CD14-positive monocyte (primary cell): ENCODE measurements at regions not wholly inside any gene's neighbourhood (a gene's known extent, or its start where the extent isn't known, plus 50 kb on each side); places are given as distances from the start of the nearest gene placed in this dataset.
A peak's percentile ranks its signal among the peaks of the same experiment; 100 is the strongest.
"Not testable (repeated sequence)": the region's sequence is repeated elsewhere in the genome, so short reads cannot be mapped to it uniquely, and the experiment has no call there.

Source experiments
- DNase-seq, 3 donors: peaks; one replicate each; pipeline ENCODE4 v3.0.0-alpha.2; 2011 to 2022
- H2AFZ ChIP-seq: 2 replicates; pipeline ENCODE4 v1.6.0; 2012; ENCODE audit warnings: mild to moderate bottlenecking, low read depth, low read length, inconsistent platforms; ENCODE audit not compliant: insufficient read depth, poor library complexity, severe bottlenecking
- H3K27ac ChIP-seq, 2 donors: 1 replicate in 1 of 2; 2 replicates in 1 of 2; pipeline ENCODE4 v1.5.1; 2012 to 2013; ENCODE audit warnings: low read length in 2 of 2, control low read depth in 1 of 2, inconsistent platforms in 1 of 2, low read depth in 1 of 2, mild to moderate bottlenecking in 1 of 2
- H3K27me3 ChIP-seq, 2 donors: one replicate each; pipeline versions ENCODE4 v1.6.0 to v1.6.1; 2011 to 2013; ENCODE audit warnings: low read length in 2 of 2; ENCODE audit not compliant: control insufficient read depth in 2 of 2, insufficient read depth in 2 of 2
- H3K36me3 ChIP-seq, 2 donors: replicated peaks in 1 of 2; 1 replicate in 1 of 2; 2 replicates in 1 of 2; pipeline versions ENCODE4 v1.5.1 to v1.6.1; 2012 to 2013; ENCODE audit warnings: low read length in 2 of 2, control low read depth in 1 of 2, inconsistent platforms in 1 of 2, mild to moderate bottlenecking in 1 of 2; ENCODE audit not compliant: insufficient read depth in 2 of 2, control insufficient read depth in 1 of 2
- H3K4me1 ChIP-seq, 2 donors: 1 replicate in 1 of 2; 2 replicates in 1 of 2; pipeline versions ENCODE4 v1.5.1 to v1.6.1; 2012 to 2013; ENCODE audit warnings: low read length in 2 of 2, control low read depth in 1 of 2, inconsistent platforms in 1 of 2, mild to moderate bottlenecking in 1 of 2, moderate library complexity in 1 of 2; ENCODE audit not compliant: insufficient read depth in 2 of 2, control insufficient read depth in 1 of 2
- H3K4me2 ChIP-seq: replicated peaks from 2 replicates; pipeline ENCODE3; 2012; ENCODE audit warnings: low read length, moderate library complexity, mild to moderate bottlenecking; ENCODE audit not compliant: poor library complexity, severe bottlenecking; ENCODE audit errors: extremely low read depth
- H3K4me3 ChIP-seq, 3 experiments: fragments of 200-600 bp in 1 of 3; sonication (generic) in 1 of 3; replicated peaks in 1 of 3; 1 replicate in 2 of 3; 2 replicates in 1 of 3; pipeline ENCODE4 v1.5.1; 2011 to 2013; ENCODE audit warnings: low read length in 3 of 3, mild to moderate bottlenecking in 3 of 3, control low read depth in 2 of 3, low read depth in 2 of 3, inconsistent platforms in 1 of 3, moderate library complexity in 1 of 3
- H3K79me2 ChIP-seq: 2 replicates; pipeline ENCODE4 v1.6.0; 2012; ENCODE audit warnings: mild to moderate bottlenecking, control low read depth, inconsistent platforms, low read length, moderate library complexity; ENCODE audit not compliant: insufficient read depth
- H3K9ac ChIP-seq: 2 replicates; pipeline ENCODE4 v1.6.0; 2017; ENCODE audit warnings: low read length, mild to moderate bottlenecking; ENCODE audit not compliant: insufficient read depth, poor library complexity, severe bottlenecking
- H3K9me3 ChIP-seq, 2 donors: replicated peaks in 1 of 2; 1 replicate in 1 of 2; 2 replicates in 1 of 2; pipeline versions ENCODE4 v1.5.1 to v1.6.1; 2012 to 2013; ENCODE audit warnings: low read length in 2 of 2, control low read depth in 1 of 2; ENCODE audit not compliant: control insufficient read depth in 1 of 2, insufficient read depth in 1 of 2
- H4K20me1 ChIP-seq: 2 replicates; pipeline ENCODE4 v1.6.0; 2012; ENCODE audit warnings: mild to moderate bottlenecking, low read length, control low read depth, moderate library complexity; ENCODE audit not compliant: insufficient read depth
- H3K27ac Mint-ChIP-seq, 7 donors: one replicate each; pipeline ENCODE4 v1.8.0; 2020; ENCODE audit warnings: mild to moderate bottlenecking in 7 of 7, mixed read lengths in 7 of 7, moderate library complexity in 6 of 7, inconsistent platforms in 2 of 7
- H3K27me3 Mint-ChIP-seq, 3 donors: one replicate each; pipeline ENCODE4 v1.8.0; 2021 to 2022; ENCODE audit warnings: low read depth in 3 of 3, mild to moderate bottlenecking in 3 of 3, mixed read lengths in 3 of 3, moderate library complexity in 3 of 3, inconsistent platforms in 1 of 3
- H3K36me3 Mint-ChIP-seq, 2 donors: one replicate each; pipeline ENCODE4 v1.8.0; 2020; ENCODE audit warnings: mixed read lengths in 2 of 2, inconsistent platforms in 1 of 2, mild to moderate bottlenecking in 1 of 2
- H3K4me1 Mint-ChIP-seq: one replicate; pipeline ENCODE4 v1.8.0; 2020; ENCODE audit warnings: mild to moderate bottlenecking, mixed read lengths
- H3K4me3 Mint-ChIP-seq, 2 donors: one replicate each; pipeline ENCODE4 v1.8.0; 2020; ENCODE audit warnings: mild to moderate bottlenecking in 2 of 2, mixed read lengths in 2 of 2, moderate library complexity in 1 of 2
- H3K9me3 Mint-ChIP-seq, 7 donors: one replicate each; pipeline ENCODE4 v1.8.0; 2020 to 2022; ENCODE audit warnings: mixed read lengths in 7 of 7, mild to moderate bottlenecking in 6 of 7, moderate library complexity in 6 of 7, inconsistent platforms in 2 of 7
- WGBS: methylation state at CpG from one replicate; pipeline ENCODE4 v1.1.5; 2013; ENCODE audit warnings: missing lambda C conversion rate; ENCODE audit not compliant: insufficient coverage; 5-methylcytosine and 5-hydroxymethylcytosine counted together
- intact Hi-C, 2 donors: fragments of 100-400 bp; cut with micrococcal nuclease; formaldehyde crosslinking; loops; one replicate each; pipeline versions ENCODE4 v1.15.0 to v1.15.1; 2023

GRCh38 chr4:189650436-189650835 lies 290.2 kb upstream of the FRG1 start:
- H3K4me1 ChIP-seq, H3K4me3 ChIP-seq, H3K4me2 ChIP-seq, H2AFZ ChIP-seq, H3K36me3 ChIP-seq, H3K36me3 Mint-ChIP-seq, H3K9ac ChIP-seq, H3K9me3 ChIP-seq, H3K79me2 ChIP-seq, H3K4me3 Mint-ChIP-seq, H3K27me3 ChIP-seq, H3K27ac ChIP-seq, H3K27ac Mint-ChIP-seq, H4K20me1 ChIP-seq, DNase-seq, H3K27me3 Mint-ChIP-seq, intact Hi-C loops: not testable (repeated sequence)
- 100% methylated on average over 1 of the region's 2 CpGs for WGBS
- Mint-ChIP-seq H3K9me3 (peaks cover 2 to 11% (median 8%) of the 10 kb centered on the region in 7 donors), H3K4me1 (peaks cover 13% of the 10 kb centered on the region)

- H3K9me3 Mint-ChIP-seq, H3K27ac Mint-ChIP-seq, H3K27me3 ChIP-seq, DNase-seq, H3K36me3 Mint-ChIP-seq, H2AFZ ChIP-seq, H3K9ac ChIP-seq, H3K4me3 Mint-ChIP-seq, H3K4me2 ChIP-seq, H4K20me1 ChIP-seq, H3K36me3 ChIP-seq, H3K9me3 ChIP-seq, H3K4me3 ChIP-seq, H3K79me2 ChIP-seq, H3K27ac ChIP-seq, intact Hi-C loops, H3K27me3 Mint-ChIP-seq: not testable (repeated sequence)
- peaks cover 22% of the 10 kb centered on the region for H3K4me1 Mint-ChIP-seq
- H3K4me1 ChIP-seq = peaks cover 16 to 26% of the 10 kb centered on the region in 2 donors
- whole genome bisulfite sequencing = no CpG with 5 or more reads among the region's 3 CpGs
These were observed 287.5 kb upstream of the FRG1 start for GRCh38 chr4:189653130-189653653.

GRCh38 chr4:189653983-189654382 lies 286.7 kb upstream of the FRG1 start:
- H3K36me3 Mint-ChIP-seq, intact Hi-C loops, H4K20me1 ChIP-seq, H3K36me3 ChIP-seq, DNase-seq, H3K9me3 Mint-ChIP-seq, H3K27ac ChIP-seq, H3K4me3 Mint-ChIP-seq, H3K4me3 ChIP-seq, H3K4me2 ChIP-seq, H3K79me2 ChIP-seq, H3K27me3 Mint-ChIP-seq, H3K9ac ChIP-seq, H3K27me3 ChIP-seq, H3K9me3 ChIP-seq, H2AFZ ChIP-seq: not testable (repeated sequence)
- H3K27ac Mint-ChIP-seq = peak overlapping the region in 2 of 7 donors; percentile 18 to 46
- peaks cover 30% of the 10 kb centered on the region for H3K4me1 Mint-ChIP-seq
- H3K4me1 ChIP-seq = peaks cover 24 to 32% of the 10 kb centered on the region in 2 donors
- no CpG with 5 or more reads among the region's 7 CpGs for WGBS

GRCh38 chr4:189654396-189654795 lies 286.3 kb upstream of the FRG1 start:
- DNase-seq = peak in 2 of 3 donors; percentile 15 to 27

More at GRCh38 chr4:189654396-189654795, 286.3 kb upstream of the FRG1 start:
- intact Hi-C loops, H3K36me3 Mint-ChIP-seq, H3K9me3 Mint-ChIP-seq, H3K27me3 ChIP-seq, H3K36me3 ChIP-seq, H3K9ac ChIP-seq, H3K4me3 ChIP-seq, H4K20me1 ChIP-seq, H3K9me3 ChIP-seq, H3K79me2 ChIP-seq, H3K27ac ChIP-seq, H3K27me3 Mint-ChIP-seq, H2AFZ ChIP-seq, H3K4me3 Mint-ChIP-seq, H3K4me2 ChIP-seq: not testable (repeated sequence)
- peaks cover 34% of the 10 kb centered on the region for H3K4me1 Mint-ChIP-seq
- 0% methylated on average over 1 of the region's 9 CpGs for WGBS
- H3K4me1 ChIP-seq = peaks cover 29 to 36% of the 10 kb centered on the region in 2 donors
- peak overlapping the region in 1 of 7 donors; percentile 15 for H3K27ac Mint-ChIP-seq
